ENCODE measurements at regions not wholly inside any gene's neighbourhood (a gene's known extent, or its start where the extent isn't known, plus 50 kb on each side); places are given as distances from the start of the nearest gene placed in this dataset.

GRCh38 chr13:109315481-109315880 is 470.9 kb downstream of the IRS2 start:
- Histone ChIP-seq H4K20me1 (ENCODE audit: control insufficient read depth, insufficient read depth, insufficient read length) (no peaks in the 10 kb centered on the region), H2BK20ac (ENCODE audit: low read depth, low read length, poor library complexity, severe bottlenecking) (no peak overlapping the region), H4K5ac (ENCODE audit: insufficient read length, low read depth, low read length) (no peak overlapping the region), H3K79me1 (ENCODE audit: insufficient read depth, low read depth, low read length, poor library complexity, severe bottlenecking) (no peaks in the 10 kb centered on the region), H2BK5ac (ENCODE audit: insufficient read length, low read length) (no peak overlapping the region), H3K56ac (ENCODE audit: insufficient read length, low read depth, low read length) (no peak overlapping the region), H3K9ac (ENCODE audit: extremely low read depth, insufficient read length, low read length) (no peak overlapping the region), H3K27me3 (ENCODE audit: insufficient read depth, low read length) (no peaks in the 10 kb centered on the region), H2AFZ (ENCODE audit: low read length) (no peak overlapping the region), H3K14ac (ENCODE audit: insufficient read depth, low read length) (no peak overlapping the region), H3T11ph (ENCODE audit: low read length) (no peak overlapping the region), H3K9me3 (ENCODE audit: control insufficient read depth, low read depth, low read length) (no peaks in the 10 kb centered on the region), H2BK120ac (ENCODE audit: low read depth, low read length, poor library complexity, severe bottlenecking) (no peak overlapping the region), H4K8ac (replicated peaks; ENCODE audit: insufficient read length, low read depth, low read length) (no peak overlapping the region), H3K4me1 (ENCODE audit: insufficient read depth, low read length) (no peaks in the 10 kb centered on the region; the same call in 1 of the 2 replicates), H3K27ac (ENCODE audit: insufficient read length, low read depth, low read length) (no peak overlapping the region), H3K79me2 (ENCODE audit: insufficient read depth, low read length) (no peaks in the 10 kb centered on the region), H3K4ac (ENCODE audit: low read depth, low read length) (no peak overlapping the region), H3K23ac (ENCODE audit: insufficient read length, low read depth, low read length) (no peak overlapping the region), H2BK15ac (ENCODE audit: low read depth, low read length) (no peak overlapping the region), H3K23me2 (ENCODE audit: insufficient read length, low read depth, low read length, poor library complexity, severe bottlenecking) (no peaks in the 10 kb centered on the region), H3K18ac (ENCODE audit: insufficient read length, low read depth, low read length) (no peak overlapping the region), H3K4me2 (ENCODE audit: insufficient read depth, insufficient read length, low read length) (no peak overlapping the region), H2BK12ac (ENCODE audit: insufficient read length, low read depth, low read length) (no peak overlapping the region), H4K91ac (ENCODE audit: insufficient read length, low read depth, low read length) (no peak overlapping the region), H2AK5ac (ENCODE audit: insufficient read length, low read length) (no peak overlapping the region)
- WGBS (ENCODE audit: extremely low coverage, insufficient read length, low lambda C conversion rate): no CpG with 5 or more reads among the region's 4 CpGs
- Mint-ChIP-seq H3K9me3 (peaks cover 18 to 23% of the 10 kb centered on the region in 2 experiments), H3K27me3 (ENCODE audit: low read depth) (no peaks in the 10 kb centered on the region; the same call in 1 of the 2 replicates), H3K27ac (no peak overlapping the region), H3K4me3 (no peak overlapping the region), H3K4me1 (peaks cover 10 to 11% of the 10 kb centered on the region in 2 experiments), H3K36me3 (ENCODE audit: insufficient read depth in 1 of 3, low read depth in 3 of 3) (peaks cover 8 to 23% (median 8%) of the 10 kb centered on the region in 3 experiments; a peak in 6 of 7 replicates)
- TF ChIP-seq CTCF (conservative IDR thresholded peaks at IDR 0.05): no peak
- DNase-seq: no peak

Data from H9 (cell line).